ACC112 (cell line): ENCODE measurements at regions not wholly inside any gene's neighbourhood (a gene's known extent, or its start where the extent isn't known, plus 50 kb on each side); places are given as distances from the start of the nearest gene placed in this dataset.
A peak's percentile ranks its signal among the peaks of the same experiment; 100 is the strongest.

ENCODE experiments used
- H2AFZ ChIP-seq: fragments of 200-600 bp; sonication (generic); one replicate; pipeline ENCODE4 v1.6.0; 2017; ENCODE audit warnings: antibody characterized with exemption, low read length; ENCODE audit not compliant: unreplicated experiment
- H3K27ac ChIP-seq: fragments of 200-600 bp; sonication (generic); 2 replicates; pipeline ENCODE4 v1.5.1; 2014; ENCODE audit warnings: low read depth, mild to moderate bottlenecking, antibody characterized with exemption, low read length, moderate library complexity
- H3K27me3 ChIP-seq: fragments of 200-600 bp; sonication (generic); 2 replicates; pipeline ENCODE4 v1.6.1; 2014; ENCODE audit warnings: mild to moderate bottlenecking, antibody characterized with exemption, low read length, moderate library complexity, mixed read lengths; ENCODE audit not compliant: insufficient read depth
- H3K36me3 ChIP-seq: fragments of 200-600 bp; sonication (generic); 2 replicates; pipeline ENCODE4 v1.6.1; 2016; ENCODE audit warnings: mild to moderate bottlenecking, antibody characterized with exemption, low read length, moderate library complexity, mixed read lengths; ENCODE audit not compliant: insufficient read depth
- H3K4me1 ChIP-seq: fragments of 200-600 bp; sonication (generic); one replicate; pipeline ENCODE4 v1.6.1; 2016; ENCODE audit warnings: low read length, mixed read lengths; ENCODE audit not compliant: insufficient read depth, unreplicated experiment, control insufficient read depth
- H3K4me3 ChIP-seq: fragments of 200-600 bp; sonication (generic); 2 replicates; pipeline ENCODE4 v1.5.1; 2014; ENCODE audit warnings: mild to moderate bottlenecking, low read depth, low read length
- H3K79me2 ChIP-seq: fragments of 200-600 bp; sonication (generic); one replicate; pipeline ENCODE4 v1.6.0; 2016; ENCODE audit warnings: low read length; ENCODE audit not compliant: control insufficient read depth, unreplicated experiment, insufficient read depth

DNA sequence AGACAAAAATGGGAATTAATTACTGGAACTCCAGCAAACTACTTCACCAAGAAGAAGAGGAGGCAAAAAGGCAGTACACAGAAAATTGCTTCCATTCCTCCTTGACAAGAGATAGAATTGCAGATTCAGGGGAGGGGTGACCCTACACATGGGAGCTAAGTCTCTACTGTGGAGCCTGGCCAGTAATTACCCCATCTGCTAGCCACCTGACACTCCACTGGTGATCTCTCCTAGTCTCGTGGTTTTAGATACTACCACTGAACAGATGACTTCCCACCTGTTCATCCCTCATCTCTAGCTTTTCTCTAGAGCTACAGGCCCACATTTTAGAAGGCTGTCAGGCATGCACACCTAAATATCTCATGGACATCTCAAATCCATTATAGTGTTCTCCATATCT is 224.3 kb upstream of the NR2F2 start:
- Histone ChIP-seq H3K36me3 (no peaks in the 10 kb centered on the region), H3K4me1 (no peaks in the 10 kb centered on the region), H3K27ac (no peak overlapping the region), H3K27me3 (no peaks in the 10 kb centered on the region), H3K4me3 (no peak overlapping the region), H3K79me2 (no peaks in the 10 kb centered on the region), H2AFZ (no peak overlapping the region)

DNA sequence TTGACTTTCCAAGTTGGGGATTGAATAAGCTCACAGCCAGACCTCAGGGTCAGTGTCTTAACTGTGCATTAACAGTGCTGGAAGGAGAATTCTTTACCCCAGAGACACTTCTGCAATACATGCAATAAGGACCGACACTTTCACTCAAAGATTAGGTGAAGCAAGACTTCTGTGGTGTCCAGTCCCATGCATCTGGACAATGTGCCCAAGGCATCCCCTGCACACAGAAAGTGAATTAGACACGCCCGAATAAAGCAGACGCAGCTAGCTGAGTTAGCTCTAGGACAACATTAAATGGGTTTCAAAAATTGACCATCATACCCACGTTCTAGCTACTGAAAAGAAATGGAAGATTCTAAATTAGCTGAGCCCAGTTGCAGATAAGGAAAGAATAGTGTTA is 223.9 kb upstream of the NR2F2 start:
- Histone ChIP-seq H3K27ac (no peak overlapping the region), H3K79me2 (no peaks in the 10 kb centered on the region), H3K36me3 (no peaks in the 10 kb centered on the region), H3K4me3 (no peak overlapping the region), H3K27me3 (no peaks in the 10 kb centered on the region), H2AFZ (no peak overlapping the region), H3K4me1 (no peaks in the 10 kb centered on the region)

DNA sequence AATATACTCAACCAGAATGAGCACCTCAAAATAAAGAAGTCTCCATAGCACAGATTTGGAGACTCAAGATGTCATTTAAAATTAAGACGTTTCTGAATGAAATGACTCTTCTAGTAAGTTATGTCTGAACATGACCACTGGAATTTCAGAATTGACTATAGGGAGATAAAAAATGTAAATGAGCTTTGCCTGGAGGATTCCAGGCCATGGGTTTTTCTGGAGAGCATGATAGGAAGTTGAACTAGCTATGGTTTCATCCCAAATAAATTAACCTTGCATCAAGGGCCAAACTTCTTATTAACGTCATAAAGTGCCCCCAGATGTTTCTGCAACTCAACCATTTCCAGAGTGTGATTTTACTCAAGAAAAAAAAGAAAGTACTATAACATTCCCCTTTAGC is 222.6 kb upstream of the NR2F2 start:
- H3K4me3 ChIP-seq, result no peak overlapping the region
- H3K79me2 ChIP-seq, result no peaks in the 10 kb centered on the region
- H3K27ac ChIP-seq, result no peak overlapping the region
- H3K36me3 ChIP-seq, result no peaks in the 10 kb centered on the region
- no peaks in the 10 kb centered on the region for H3K27me3 ChIP-seq
- no peak overlapping the region for H2AFZ ChIP-seq
- H3K4me1 ChIP-seq, result no peaks in the 10 kb centered on the region

DNA sequence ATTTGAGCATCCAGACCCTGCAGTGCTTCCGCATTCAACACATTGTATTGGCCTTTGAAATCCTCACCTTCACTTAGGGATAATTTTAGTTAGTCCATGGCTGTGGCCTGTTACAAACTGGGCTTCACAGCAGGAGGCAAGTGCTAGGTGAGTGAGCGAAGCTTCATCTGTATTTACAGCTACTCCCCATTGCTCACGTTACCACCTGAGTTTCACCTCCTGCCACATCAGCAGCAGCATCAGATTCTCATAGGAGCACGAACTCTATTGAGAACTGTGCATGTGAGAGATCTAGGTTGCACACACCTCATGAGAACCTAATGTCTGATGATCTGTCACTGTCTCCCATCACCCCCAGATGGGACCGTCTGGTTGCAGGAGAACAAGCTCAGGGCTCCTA is 222.1 kb upstream of the NR2F2 start:
- no peak overlapping the region for H2AFZ ChIP-seq
- H3K36me3 ChIP-seq, result no peaks in the 10 kb centered on the region
- H3K79me2 ChIP-seq, result no peaks in the 10 kb centered on the region
- no peaks in the 10 kb centered on the region for H3K4me1 ChIP-seq
- H3K4me3 ChIP-seq, result no peak overlapping the region
- H3K27ac ChIP-seq, result no peak overlapping the region
- H3K27me3 ChIP-seq, result no peaks in the 10 kb centered on the region

DNA sequence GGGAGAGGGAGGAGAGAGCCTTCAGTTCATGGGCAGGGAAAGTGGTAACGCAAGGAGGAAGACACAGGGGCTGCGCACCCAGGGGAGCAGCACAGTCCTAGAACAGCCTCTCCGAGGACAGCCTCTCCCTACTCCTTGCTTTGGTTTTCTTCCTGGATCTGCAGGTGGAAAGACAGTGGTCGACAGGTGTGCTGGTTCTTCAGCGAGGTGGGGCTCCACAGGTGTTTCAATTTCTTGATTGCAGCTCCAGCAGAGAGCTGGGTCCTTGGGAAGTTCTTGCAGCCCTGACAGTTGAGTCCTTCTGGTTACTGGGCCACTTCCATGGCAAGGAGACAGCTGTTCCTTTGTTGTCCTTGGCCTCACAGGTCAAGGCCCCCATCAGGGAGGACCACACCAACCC is 220.7 kb upstream of the NR2F2 start:
- Histone ChIP-seq H3K79me2 (no peaks in the 10 kb centered on the region), H3K27ac (no peak overlapping the region), H2AFZ (no peak overlapping the region), H3K36me3 (no peaks in the 10 kb centered on the region), H3K4me1 (no peaks in the 10 kb centered on the region), H3K27me3 (no peaks in the 10 kb centered on the region), H3K4me3 (no peak overlapping the region)

DNA sequence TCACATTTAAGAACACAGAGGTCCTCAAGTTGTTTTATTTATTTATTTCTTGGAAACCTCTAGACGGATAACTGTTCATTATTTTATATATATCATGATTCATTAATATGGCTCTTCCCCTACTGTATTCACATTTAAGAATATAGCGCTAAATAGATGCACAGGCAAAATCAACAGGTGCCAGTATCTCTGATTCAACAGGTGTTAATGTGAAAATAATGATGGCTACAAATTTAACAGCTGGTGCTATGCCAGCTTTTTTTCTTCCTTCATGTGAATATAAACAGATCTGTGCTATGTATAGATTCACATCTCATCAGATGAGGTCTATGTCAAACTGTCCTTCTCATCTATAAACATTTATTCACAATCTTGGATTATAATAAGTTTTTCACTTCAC is 218.5 kb upstream of the NR2F2 start:
- no peak overlapping the region for H3K4me3 ChIP-seq
- H3K27me3 ChIP-seq, result no peaks in the 10 kb centered on the region
- H2AFZ ChIP-seq, result no peak overlapping the region
- H3K4me1 ChIP-seq, result peaks cover 2% of the 10 kb centered on the region
- H3K36me3 ChIP-seq, result no peaks in the 10 kb centered on the region
- no peaks in the 10 kb centered on the region for H3K79me2 ChIP-seq
- no peak overlapping the region for H3K27ac ChIP-seq

DNA sequence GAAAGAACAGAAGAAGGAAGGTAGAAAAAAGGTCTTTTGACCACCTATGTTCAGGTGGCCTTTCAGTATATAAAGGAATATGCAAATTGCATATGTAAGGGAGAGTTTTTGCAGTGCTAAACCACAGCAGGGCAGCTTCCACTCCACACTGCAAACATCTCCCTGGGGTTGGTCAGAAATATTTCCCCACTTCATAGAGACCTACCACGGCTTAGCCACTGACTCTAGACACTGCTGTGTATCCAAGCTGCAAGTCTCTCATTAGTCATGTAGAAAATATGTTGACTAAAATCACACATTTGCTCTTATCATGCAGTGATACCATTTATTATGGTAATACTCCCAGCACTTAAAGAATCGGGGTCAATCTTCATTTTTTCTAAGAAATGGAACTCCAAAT is 214.9 kb upstream of the NR2F2 start:
- Histone ChIP-seq H2AFZ (no peak overlapping the region), H3K36me3 (no peaks in the 10 kb centered on the region), H3K4me1 (peaks cover 2% of the 10 kb centered on the region), H3K79me2 (no peaks in the 10 kb centered on the region), H3K27me3 (no peaks in the 10 kb centered on the region), H3K4me3 (no peak overlapping the region), H3K27ac (no peak overlapping the region)

DNA sequence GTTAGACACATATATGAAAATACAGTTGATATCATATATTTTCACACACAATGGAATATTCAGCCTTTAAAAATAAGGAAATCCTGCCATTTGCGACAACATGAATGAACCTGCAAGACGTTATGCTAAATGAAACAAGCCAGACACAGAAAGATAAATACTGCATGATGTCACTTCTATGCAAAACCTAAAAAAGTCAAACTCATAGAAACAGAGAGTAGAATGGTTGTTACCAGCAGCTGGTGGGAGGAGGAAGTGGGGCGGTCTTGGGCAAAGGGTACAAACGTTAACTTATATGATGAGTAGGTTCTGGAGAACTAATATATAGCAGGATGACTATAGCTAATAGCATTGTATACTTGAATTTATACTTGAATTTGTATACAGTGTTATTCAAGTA is 213.2 kb upstream of the NR2F2 start:
- no peaks in the 10 kb centered on the region for H3K27me3 ChIP-seq
- H3K4me1 ChIP-seq, result peaks cover 14% of the 10 kb centered on the region
- no peak overlapping the region for H3K27ac ChIP-seq
- no peak overlapping the region for H2AFZ ChIP-seq
- H3K79me2 ChIP-seq, result no peaks in the 10 kb centered on the region
- H3K36me3 ChIP-seq, result no peaks in the 10 kb centered on the region
- H3K4me3 ChIP-seq, result no peak overlapping the region

DNA sequence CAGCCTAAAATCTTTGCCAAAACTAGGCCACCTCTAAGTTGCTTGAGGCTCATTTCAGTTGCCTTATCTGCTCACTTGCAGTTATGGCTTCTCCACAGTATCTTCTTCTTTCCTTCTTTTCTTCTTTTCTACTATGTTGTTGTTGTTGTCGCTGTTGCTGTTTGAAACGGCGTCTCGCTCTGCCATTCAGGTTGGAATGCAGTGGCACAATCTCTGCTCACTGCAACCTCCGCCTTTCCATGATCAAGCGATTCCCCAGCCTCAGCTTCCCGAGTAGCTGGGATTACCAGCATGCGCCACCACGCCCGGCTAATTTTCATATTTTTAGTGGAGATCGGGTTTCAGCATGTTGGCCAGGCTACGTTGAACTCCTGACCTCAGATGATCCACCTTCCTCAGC is 210.8 kb upstream of the NR2F2 start:
- H3K79me2 ChIP-seq, result no peaks in the 10 kb centered on the region
- H3K27ac ChIP-seq, result no peak overlapping the region
- H3K27me3 ChIP-seq, result no peaks in the 10 kb centered on the region
- H3K36me3 ChIP-seq, result no peaks in the 10 kb centered on the region
- no peak overlapping the region for H3K4me3 ChIP-seq
- peaks cover 20% of the 10 kb centered on the region for H3K4me1 ChIP-seq
- H2AFZ ChIP-seq, result no peak overlapping the region

DNA sequence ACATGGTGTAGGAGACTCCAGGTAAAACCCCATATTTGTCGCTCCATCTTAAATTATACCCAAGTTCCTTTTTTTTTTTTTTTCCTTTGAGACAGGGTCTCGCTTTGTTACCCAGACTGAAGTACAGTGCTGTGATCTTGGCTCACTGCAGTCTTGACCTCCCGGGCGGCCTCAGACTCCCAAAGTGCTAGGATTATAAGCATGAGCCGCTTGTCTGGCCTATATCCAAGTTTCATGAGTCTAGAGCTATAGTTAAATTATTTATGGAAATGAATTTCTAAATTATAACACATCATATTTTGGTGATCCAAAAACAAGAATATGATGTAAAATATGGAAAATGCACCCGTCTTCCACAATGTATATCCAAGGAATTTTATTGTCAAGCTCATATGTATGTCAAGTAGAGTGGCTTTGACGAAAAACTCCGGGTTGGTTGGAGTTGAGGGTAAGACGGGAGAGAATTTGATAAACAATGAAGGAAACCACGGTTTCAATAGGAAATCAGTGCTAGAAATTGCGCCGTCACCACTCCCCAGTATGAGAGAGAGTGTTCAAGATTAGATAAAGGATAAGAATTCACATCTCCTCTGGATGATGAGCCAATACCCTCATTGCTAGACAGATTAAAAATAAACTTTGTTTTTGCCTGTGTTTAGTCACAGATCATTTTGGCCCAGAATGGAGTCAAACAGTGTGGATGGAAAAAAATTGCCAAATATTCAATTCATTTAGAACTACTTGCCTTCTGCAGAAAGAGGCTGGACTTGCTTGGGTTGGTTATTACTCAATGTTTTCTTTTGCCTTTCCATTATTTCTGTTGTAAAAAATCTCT is 209.2 kb upstream of the NR2F2 start:
- Histone ChIP-seq H3K27me3 (no peaks in the 10 kb centered on the region), H3K36me3 (no peaks in the 10 kb centered on the region), H2AFZ (peak overlapping the region; percentile 66), H3K4me3 (no peak overlapping the region), H3K79me2 (no peaks in the 10 kb centered on the region), H3K27ac (peak overlapping the region; percentile 19; the same call in 1 of the 2 replicates), H3K4me1 (peaks cover 17% of the 10 kb centered on the region)
